Stimulated activated CD4-positive, alpha-beta T cell treated with anti-CD3 and anti-CD28 coated beads, TNF-alpha, amount 100 ng/mL, for 4 hours (primary cell): ENCODE measurements at regions not wholly inside any gene's neighbourhood (a gene's known extent, or its start where the extent isn't known, plus 50 kb on each side); places are given as distances from the start of the nearest gene placed in this dataset.
"Not testable (repeated sequence)": the region's sequence is repeated elsewhere in the genome, so short reads cannot be mapped to it uniquely, and the experiment has no call there.

ENCODE experiments used
- DNase-seq, 3 experiments: peaks; one replicate each; pipeline ENCODE4 v3.0.0-alpha.2; 2020; ENCODE audit warnings: low read depth in 3 of 3

DNA sequence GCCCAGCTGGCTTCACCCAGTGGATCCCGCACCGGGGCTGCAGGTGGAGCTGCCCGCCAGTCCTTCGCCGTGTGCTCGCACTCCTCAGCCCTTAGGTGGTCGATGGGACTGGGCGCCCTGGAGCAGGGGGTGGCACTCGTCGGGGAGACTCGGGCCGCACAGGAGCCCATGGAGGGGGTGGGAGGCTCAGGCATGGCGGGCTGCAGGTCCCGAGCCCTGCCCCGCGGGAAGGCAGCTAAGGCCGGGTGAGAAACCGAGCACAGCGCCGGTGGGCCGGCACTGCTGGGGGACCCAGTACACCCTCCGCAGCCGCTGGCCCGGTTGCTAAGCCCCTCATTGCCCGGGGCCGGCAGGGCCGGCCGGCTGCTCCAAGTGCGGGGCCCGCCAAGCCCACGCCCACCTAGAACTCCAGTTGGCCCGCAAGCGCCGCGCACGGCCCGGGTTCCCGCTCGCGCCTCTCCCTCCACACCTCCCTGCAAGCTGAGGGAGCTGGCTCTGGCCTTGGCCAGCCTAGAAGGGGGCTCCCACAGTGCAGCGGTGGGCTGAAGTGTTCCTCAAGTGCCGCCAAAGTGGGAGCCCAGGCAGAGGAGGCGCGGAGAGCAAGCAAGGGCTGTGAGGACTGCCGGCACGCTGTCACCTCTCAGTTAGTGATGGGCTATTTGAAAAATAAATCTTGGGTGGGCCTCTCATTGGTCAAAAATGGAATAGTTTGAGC lies 411.2 kb upstream of the NOX3 start:
- DNase-seq: not testable (repeated sequence)

- no peak for DNase-seq
Measured at GRCh38 chr6:155861821-155862220, 406.2 kb upstream of the NOX3 start.

DNA sequence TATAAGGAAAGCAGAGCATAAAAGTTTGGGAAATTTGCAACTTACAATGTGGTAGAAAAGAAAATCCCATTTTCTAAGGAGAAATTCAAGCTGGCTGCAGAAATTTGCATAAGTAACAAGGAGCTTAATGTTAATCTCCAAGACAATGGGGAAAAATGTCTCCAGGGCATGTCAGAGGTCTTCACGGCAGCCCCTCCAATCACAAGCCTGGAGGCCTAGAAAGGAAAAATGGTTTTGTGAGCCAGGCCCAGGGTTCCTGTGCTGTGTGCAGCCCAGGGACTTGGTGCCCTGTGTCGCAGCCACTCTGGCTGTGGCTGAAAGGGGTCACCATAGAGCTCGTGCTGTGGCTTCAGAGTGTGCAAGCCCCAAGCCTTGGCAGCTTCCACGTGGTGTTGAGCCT lies 403.3 kb upstream of the NOX3 start:
- DNase-seq: not testable (repeated sequence)

DNA sequence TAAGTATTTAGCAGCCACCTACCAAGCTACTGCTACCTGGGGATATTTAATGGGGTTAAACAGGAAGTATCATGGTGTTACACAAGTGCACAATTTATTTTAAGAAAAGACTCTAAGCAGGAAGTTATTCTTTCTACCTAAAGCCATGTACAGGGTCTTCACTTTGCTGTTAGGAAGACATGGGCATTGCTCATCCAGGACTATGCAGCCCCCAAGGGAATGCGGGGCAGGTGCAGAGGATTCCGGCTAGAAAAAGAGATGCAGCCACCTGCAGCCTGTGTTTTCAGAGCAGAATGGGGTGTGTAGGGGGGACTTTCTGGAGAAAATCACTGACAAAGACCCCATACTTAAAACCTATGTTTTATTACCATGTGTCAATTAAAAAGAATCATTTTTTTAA lies 399.1 kb upstream of the NOX3 start:
- no peak for DNase-seq

DNA sequence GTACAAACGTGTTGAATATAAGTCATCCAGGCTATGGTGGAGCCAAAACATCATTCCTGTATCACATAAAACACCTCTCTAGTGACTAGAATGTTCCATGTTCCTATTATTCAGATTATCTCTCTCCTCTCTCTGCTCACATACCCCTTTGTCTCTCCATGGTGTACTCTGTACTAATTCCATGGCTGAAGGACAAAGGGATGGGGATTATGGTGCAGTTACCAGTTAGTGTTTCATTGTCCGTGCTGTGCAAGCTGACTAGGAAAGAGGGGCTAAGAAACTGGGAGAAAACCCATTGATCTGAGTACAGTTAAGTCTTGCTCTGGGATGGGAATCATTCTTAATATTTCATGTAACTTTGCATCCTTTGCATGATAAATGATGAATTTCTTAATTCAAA lies 397.4 kb upstream of the NOX3 start:
- DNase-seq: no peak

DNA sequence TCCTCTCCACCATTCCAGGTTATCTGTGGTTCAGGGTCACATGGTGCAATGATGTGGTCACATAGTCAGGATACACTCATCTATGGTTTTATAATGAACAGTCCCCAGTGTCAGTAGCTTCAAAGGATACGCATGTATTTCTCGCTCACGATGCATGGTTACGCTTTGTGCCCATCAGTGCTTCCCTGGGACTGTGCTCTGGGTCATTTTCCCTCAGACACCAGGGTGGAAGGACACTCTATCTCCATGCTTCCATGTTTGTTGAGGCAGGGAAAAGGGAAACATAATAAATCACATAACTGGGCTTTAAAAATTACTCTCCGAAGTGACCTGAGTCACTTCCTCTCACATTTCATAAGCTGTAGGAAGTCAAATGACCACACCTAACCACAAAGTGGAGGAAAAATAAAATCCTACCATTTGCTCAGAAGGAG lies 394.8 kb upstream of the NOX3 start:
- no peak for DNase-seq

GRCh38 chr6:155847711-155848110 lies 392.1 kb upstream of the NOX3 start:
- DNase-seq: no peak

GRCh38 chr6:155837474-155837873 lies 381.8 kb upstream of the NOX3 start:
- DNase-seq: no peak

DNA sequence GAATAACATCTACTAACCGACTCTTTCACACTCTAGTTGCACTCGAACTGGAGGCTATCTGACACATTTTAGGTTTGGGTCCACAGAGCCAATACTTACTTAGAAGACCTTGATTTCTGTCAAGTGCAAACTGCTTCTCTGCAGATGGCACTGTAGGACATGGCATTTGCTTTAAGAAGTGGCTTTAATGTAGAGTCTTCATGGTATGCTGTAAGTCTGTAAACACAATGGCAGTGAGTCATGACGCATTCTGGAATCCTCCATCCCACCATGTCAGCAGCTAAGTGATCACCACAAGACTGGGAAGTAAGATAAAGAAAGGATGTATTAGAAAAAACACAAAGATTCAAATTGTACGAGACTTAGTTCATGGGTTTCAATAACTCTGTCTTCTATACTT lies 377.0 kb upstream of the NOX3 start:
- no peak for DNase-seq

- no peak for DNase-seq
Measured at GRCh38 chr6:155830531-155830930, 374.9 kb upstream of the NOX3 start.

- DNase-seq: no peak
Measured at GRCh38 chr6:155829646-155830045, 374.0 kb upstream of the NOX3 start.

DNA sequence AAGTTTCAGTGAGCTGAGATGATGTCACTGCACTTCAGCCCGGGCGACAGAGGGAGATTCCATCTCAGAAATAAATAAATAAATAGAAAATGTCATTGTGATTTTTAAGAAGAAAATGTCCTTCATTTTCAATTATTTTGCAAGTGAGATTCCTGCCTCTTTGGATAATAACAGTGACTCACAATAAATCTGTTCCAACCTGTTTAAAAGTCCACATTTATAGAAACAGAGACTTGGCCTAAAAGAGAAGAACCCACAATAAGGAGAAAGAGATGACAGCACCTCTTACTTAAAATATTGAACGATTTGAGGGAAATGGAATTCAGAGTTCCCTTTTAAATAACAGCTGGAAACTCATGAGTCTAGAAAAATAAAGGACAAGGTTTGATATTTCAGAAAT lies 373.4 kb upstream of the NOX3 start:
- DNase-seq: no peak

DNA sequence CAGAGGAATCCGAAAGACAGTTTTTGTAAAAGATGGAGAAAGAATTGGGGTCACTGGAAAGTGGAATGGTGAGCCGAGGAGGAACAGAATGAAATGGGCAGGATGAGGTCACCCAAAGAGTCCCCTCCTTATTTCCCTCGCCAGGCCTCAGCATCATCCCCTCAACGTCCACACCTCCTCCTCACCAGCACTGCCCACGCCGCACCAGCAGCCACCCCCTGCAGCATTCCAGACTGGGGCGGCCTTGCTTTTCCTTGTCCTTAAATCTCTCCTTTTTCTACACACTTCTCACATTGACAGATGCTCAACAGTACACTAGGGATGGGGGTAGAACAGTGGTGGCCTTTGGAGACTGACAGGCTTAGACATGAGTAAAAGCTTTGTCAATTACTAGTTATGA lies 363.1 kb upstream of the NOX3 start:
- DNase-seq: no peak

GRCh38 chr6:155813548-155813947 lies 357.9 kb upstream of the NOX3 start:
- no peak for DNase-seq

DNA sequence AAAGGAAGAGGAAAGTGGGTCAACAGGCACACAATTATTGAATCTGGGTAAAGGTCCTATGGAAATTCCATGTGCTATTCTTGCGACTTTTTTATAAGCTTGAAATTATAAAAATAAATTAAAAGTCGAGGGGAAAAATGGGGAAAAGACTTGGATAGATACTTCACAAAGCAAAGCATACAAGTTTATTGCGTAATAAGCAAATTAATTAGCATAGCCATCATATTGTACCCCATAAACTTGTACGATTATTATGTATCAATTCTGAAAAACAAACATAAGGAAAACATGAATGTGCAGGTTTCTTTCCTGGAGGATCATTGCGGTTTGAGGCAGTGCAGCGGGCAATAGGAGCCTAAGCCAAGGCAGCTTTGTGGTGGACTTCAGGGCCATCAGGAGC lies 351.6 kb upstream of the NOX3 start:
- no peak for DNase-seq

- no peak for DNase-seq
Measured at GRCh38 chr6:155801046-155801445, 345.4 kb upstream of the NOX3 start.

DNA sequence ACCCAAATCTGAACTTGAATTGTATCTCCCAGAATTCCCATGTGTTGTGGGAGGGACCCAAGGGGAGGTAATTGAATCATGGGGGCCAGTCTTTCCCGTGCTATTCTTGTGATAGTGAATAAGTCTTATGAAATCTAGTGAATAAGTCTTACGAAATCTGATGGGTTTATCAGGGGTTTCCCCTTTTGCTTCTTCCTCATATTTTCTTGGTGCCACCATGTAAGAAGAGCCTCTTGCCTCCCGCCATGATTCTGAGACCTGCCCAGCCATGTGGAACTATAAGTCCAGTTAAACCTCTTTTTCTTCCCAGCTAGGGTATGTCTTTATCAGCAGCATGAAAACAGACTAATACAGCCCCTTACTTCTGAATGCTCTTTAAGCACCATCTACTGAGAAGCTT lies 343.2 kb upstream of the NOX3 start:
- DNase-seq: not testable (repeated sequence)

DNA sequence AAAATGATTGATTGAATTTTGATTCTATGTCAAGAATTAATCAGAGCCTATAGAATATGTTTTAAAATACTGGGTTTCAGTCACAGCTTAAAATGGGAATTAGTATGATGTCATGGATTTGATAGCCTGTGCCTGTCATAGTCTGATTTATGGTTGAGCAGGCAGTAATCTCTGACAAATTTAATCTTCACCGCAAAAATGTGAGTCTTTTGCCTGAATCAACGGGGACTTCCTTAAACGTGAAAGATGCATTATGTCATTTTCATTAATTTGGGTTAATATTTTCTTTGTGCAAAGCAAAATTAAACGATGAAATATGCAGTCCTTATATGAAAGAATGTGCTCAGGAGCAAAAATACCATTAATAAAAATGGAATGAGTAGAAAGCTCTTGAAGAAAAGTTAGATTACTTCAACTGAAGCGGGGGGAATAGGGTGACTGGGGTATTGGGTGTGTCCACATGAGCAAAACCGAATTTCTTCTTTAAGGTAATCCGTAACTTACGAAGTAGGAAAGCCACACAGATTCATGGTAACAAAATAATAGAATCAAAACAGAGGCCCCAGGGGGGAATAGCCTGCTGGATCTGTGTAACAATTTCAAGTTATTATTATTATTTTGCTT lies 339.6 kb upstream of the NOX3 start:
- DNase-seq: no peak

DNA sequence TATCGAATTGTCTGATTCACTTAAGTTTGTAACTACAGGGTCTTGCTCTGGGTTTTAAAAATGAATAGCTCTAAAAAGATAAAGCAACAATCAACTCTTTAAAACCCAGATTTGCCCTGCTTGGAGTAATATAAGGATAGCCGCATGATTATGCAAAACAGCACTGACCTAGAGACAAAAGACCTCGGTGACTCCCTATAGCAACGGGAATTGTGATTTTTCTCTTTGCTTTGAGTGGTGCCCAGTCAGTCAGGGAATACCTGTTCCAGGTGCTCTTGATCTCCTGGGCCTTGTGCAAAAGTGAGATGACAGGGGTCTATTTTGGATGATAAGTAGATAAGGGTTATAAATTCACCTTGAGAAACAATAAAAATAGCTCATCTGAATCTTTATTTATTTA lies 336.3 kb upstream of the NOX3 start:
- no peak for DNase-seq

- no peak for DNase-seq
Measured at GRCh38 chr6:155791186-155791585, 335.5 kb upstream of the NOX3 start.

- no peak for DNase-seq
Measured at GRCh38 chr6:155787168-155787567, 331.5 kb upstream of the NOX3 start.

DNA sequence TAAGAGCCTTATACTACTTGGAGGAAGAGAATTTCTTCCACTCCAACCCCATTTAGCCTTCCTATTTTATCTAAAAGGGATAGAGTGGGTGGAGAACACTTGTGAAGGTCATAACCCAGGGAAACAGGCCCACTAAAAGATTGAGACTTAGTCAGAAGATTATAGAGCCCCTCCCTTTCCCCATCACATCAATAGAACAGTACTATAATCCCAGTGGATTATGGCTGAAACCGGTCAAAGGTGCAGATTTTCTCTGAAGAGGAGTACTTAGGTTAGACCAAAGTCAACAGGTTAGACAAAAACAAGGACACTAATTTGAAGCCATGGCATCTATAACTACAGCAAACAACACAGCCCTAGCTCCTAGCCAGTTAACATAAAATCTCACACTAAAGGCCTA lies 330.9 kb upstream of the NOX3 start:
- DNase-seq: no peak

- DNase-seq: no peak
Measured at GRCh38 chr6:155782739-155783459, 327.3 kb upstream of the NOX3 start.
